ENCODE measurements at regions not wholly inside any gene's neighbourhood (a gene's known extent, or its start where the extent isn't known, plus 50 kb on each side); places are given as distances from the start of the nearest gene placed in this dataset.

DNA sequence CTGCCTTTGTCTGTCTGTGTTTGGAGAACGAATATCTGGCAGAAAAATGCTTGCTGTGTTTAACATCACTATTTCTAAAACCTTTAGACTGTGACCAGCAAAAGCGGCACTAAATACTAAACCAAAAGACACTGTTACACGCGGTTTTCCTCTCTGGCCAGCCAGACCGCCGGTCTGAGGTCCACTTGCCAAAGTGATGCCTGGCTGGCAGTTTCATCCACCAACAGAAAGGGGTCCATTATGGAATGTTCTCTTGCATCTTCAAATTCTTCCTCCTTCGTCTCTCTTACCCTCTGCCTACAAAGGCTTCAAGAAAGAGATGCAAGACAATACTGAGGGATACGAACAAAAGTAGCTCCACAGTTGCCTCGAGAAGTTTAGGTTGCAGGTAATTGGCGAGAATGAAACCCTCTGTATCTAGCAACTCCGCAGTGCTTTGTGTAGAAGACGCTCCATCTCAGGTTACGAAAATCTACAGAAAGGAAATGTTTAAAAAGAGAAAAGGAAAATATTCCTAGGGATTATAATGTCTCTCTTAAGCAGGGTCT, 176.6 kb downstream of the TRIM27 start:
- in situ Hi-C loops (cut with HindIII; ENCODE audit: low pct_ligation_motif_present, low pct_unique_long_range_greater_than_20kb, low sequenced_read_pairs) = no loop called here
- DNase-seq = no peak

DNA sequence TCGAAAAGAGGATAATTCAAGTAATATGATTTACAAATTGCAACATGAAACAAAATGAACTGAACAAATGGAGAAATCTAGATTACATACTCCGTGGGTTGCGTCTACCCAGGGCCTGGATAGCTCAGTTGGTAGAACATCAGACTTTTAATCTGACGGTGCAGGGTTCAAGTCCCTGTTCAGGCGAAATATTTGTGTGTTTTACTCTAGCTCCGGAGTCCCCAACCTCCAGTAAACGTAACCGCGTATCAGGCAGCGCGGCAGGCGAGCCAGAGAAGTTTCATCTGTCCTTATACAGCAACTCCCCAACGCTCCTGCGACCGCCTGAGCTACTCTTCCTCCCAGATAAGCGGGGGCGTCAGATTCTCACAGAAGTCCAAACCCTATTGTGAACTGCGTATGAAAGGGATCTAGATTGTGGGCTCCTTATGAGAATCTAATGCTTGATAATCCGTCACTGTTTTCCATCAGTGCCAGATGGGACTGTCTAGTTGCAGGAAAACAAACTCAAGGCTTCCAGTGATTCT, 176.1 kb downstream of the TRIM27 start:
- peak; percentile 28 for DNase-seq
- in situ Hi-C loops (cut with HindIII; ENCODE audit: low pct_ligation_motif_present, low pct_unique_long_range_greater_than_20kb, low sequenced_read_pairs) = no loop called here

DNA sequence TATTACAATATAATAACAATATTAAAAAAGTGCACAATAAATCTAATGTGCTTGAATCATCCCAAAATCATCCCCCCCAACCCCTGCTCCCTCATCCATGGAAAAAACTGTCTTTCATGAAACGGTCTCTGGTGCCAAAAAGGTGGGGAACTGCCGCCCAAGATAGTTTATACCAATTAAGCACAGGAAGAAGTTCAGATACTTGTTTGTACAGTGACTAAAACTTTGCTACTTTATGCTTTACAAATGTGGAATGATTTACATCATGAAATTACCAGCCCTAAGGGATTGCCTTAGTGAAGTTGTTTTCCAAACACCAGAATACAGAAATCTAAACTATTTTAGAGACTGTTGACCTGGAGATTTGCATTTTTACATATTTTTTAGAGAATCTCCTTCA, 175.6 kb downstream of the TRIM27 start:
- no peak for DNase-seq

DNA sequence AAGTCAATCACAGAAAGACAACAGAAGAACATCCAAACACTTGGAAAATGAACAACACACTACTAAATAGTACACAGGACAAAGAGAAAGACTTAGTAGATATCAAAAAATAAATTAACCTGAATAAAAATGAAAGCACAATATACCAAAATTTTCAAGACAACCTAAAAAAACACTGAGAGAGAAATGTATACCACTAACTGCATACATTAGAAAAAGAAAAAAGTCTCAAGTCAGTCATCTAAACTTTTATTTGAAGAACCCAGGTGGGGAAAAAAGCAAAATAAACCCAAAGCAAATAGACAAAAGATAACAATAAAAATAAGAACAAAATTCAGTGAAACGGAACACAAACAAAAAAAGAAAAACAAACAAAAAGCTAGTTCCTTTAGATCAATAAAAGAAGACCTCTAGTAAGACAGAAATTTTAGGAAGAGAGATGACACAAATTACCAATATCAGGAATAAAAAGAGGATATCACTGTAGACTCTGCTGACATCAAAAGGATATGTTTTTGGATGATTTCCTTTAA, 172.8 kb downstream of the TRIM27 start:
- in situ Hi-C loops (cut with HindIII; ENCODE audit: low pct_ligation_motif_present, low pct_unique_long_range_greater_than_20kb, low sequenced_read_pairs) = no loop called here
- no peak for DNase-seq

More for the DNA sequence above, 175.6 kb downstream of the TRIM27 start:
- in situ Hi-C loops (cut with HindIII; ENCODE audit: low pct_ligation_motif_present, low pct_unique_long_range_greater_than_20kb, low sequenced_read_pairs) = no loop called here

- in situ Hi-C loops (cut with HindIII; ENCODE audit: low pct_ligation_motif_present, low pct_unique_long_range_greater_than_20kb, low sequenced_read_pairs) = no loop called here
- no peak for DNase-seq
These were observed 172.3 kb downstream of the TRIM27 start for GRCh38 chr6:28751514-28751913.

DNA sequence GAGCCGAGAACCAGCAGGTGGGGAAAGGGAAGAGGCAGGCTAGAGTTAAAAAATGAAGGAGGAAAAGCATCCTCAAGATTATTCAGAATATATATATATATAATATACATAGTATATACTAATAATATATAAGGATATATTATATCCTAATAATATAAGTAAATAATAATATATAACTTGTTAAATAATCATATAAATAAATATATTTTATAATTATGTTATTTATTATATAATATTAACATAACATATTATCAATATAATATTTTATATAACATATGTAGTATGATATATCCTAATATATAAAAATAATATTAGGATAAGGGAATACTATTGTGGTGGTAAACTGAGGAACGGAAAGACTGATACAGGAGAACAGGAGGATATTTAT, 171.8 kb downstream of the TRIM27 start:
- in situ Hi-C loops (cut with HindIII; ENCODE audit: low pct_ligation_motif_present, low pct_unique_long_range_greater_than_20kb, low sequenced_read_pairs) = no loop called here
- DNase-seq = no peak

DNA sequence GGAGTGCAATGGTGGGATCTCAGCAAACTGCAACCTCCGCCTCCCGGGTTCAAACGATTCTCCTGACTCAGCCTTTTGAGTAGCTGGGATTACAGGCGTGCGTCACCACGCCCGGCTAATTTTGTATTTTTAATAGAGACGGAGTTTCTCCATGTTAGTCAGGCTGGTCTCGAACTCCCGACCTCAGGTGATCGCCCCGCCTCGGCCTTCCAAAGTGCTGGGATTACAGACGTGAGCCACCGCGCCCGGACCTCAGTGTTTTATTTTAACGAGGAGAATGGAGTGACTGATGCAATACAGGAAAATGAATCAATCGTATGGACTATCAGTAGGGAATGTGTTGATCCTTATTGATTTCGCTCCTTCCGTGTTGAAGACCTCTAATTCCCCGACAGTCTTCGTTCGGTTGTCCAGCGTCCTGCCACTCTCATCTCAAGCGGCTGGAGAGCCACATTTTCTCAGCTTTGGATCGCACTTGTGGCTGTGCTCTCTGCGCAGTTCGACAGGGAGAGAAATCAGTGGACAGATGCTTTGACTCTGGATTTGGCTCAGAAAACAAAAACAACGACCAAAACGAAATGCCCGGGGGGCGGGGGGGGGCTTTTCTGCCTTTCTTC, 166.2 kb downstream of the TRIM27 start:
- no peak for DNase-seq
- in situ Hi-C loops (cut with HindIII; ENCODE audit: low pct_ligation_motif_present, low pct_unique_long_range_greater_than_20kb, low sequenced_read_pairs) = no loop called here

DNA sequence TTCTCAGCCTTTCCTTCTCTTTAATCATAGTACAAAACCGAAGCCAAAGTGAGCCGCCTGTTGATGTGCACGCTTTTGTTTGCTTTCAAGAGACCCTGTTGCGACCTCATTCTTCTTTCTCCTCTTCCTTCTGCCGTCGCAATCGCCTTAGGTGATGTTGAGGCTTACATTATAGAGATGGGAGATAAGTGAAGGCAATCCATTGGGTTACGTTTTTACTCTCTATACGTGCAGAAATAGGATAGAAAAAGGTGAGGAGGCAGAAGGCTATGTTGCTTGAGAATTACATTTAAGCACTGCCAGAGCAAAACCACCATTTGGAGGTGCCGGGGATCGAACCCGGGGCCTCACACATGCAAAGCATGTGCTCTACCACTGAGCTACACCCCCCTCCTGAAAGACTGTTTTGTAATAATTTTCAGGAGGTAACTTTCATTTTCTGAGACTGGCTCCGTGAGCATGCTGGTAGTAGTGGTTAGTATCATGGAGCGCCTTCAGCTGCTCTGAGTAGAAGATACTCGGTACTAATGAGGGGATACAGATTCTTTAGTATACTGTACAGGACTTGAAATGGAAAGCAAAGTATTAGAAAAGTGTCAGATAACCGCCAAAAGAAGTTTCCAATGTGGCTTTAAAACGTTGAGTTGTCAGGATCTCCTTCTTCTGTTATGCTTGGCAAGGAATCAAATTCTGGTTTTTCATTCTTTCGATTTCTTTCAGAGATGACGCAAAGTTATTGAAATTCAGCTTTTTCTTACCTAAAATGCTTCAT, 165.6 kb downstream of the TRIM27 start:
- in situ Hi-C loops (cut with HindIII; ENCODE audit: low pct_ligation_motif_present, low pct_unique_long_range_greater_than_20kb, low sequenced_read_pairs) = no loop called here
- DNase-seq = peak; percentile 25

- DNase-seq = no peak
- in situ Hi-C loops (cut with HindIII; ENCODE audit: low pct_ligation_motif_present, low pct_unique_long_range_greater_than_20kb, low sequenced_read_pairs) = no loop called here
These were observed 165.0 kb downstream of the TRIM27 start for GRCh38 chr6:28758818-28759235.

- in situ Hi-C loops (cut with HindIII; ENCODE audit: low pct_ligation_motif_present, low pct_unique_long_range_greater_than_20kb, low sequenced_read_pairs) = no loop called here
- DNase-seq = no peak
These were observed 159.6 kb downstream of the TRIM27 start for GRCh38 chr6:28764014-28764723.

DNA sequence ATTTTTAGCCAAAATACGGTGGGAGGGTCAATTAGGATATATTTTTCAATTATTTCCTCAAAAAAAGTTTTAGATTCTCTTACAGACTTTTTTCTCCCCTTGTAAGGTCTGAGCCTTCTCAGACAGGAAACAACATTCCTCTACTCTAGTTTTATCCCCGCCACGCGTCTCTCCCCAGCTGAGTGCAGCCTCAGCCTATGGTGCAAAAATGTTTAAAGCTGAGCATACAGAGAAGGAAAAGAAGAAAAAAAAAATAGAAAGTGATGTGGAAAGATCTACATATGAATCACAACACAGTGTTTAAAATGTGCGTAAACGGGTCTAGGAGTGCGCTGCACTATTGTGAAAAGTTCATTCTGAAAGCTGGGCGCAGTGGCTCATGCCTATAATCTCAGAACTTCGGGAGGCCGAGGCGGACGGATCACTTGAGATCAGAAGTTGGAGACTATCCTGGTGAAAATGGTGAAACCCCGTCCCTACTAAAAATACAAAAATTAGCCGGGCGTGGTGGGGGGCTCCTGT, 159.0 kb downstream of the TRIM27 start:
- no peak for DNase-seq

DNA sequence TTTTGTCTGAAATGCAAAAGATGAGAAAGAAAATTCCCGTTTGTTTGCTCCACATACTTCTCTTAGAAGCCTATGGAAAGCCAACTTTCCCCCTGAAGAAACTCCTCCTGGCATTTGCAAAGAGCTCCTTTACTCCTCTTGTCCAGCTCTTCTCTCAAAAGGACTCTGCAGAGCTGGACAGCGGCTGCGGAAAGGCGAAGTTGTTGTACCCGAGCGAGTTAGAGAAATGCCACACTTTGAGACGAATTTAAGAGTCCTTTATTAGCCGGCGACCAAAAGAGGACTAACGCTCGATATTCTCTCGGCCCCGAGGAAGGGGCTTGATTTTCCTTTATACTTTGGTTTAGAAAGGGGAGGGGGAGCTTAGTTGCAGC, 157.8 kb downstream of the TRIM27 start:
- in situ Hi-C loops (cut with HindIII; ENCODE audit: low pct_ligation_motif_present, low pct_unique_long_range_greater_than_20kb, low sequenced_read_pairs) = no loop called here
- no peak for DNase-seq

More for the DNA sequence above, 159.0 kb downstream of the TRIM27 start:
- in situ Hi-C loops (cut with HindIII; ENCODE audit: low pct_ligation_motif_present, low pct_unique_long_range_greater_than_20kb, low sequenced_read_pairs) = no loop called here

DNA sequence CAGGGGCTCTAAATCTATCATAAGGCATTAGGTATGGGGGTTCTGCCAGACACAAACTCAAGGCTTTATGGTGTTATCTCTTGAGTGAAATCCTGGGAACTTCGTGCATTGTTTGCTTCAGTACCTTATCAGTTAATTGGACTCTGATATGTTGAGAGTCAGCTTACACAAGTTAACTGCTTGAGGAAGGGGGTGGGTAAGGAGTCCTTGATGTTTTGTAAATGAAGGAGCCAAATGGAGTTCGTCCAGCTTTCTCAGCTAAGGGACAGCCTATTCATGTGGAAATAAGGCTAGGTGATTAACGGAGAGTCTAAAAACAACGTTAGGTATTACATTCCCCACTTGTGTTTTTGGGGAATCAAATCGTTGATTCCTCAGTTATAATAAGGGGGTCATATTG, 157.4 kb downstream of the TRIM27 start:
- in situ Hi-C loops (cut with HindIII; ENCODE audit: low pct_ligation_motif_present, low pct_unique_long_range_greater_than_20kb, low sequenced_read_pairs) = no loop called here
- no peak for DNase-seq

- no peak for DNase-seq
These were observed 156.7 kb downstream of the TRIM27 start for GRCh38 chr6:28767133-28767532.

DNA sequence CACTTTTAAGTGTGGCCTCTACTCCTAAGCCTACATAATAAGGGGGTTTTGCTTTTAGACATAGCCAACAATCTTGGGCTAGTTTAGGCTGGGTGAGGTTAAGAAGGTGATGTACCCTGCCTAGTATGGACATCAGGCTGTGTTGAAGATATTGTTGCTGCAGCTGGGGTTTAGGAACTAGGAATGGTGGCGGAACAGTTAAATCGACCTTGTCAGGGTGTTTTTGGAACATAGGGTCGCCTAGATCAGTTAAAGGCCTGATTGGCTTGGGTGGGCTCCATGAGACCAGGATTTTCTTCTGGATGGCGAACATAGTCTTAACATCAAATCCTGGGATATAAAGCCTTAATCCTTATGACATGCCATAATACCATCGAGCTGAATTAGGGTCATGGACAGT, 156.1 kb downstream of the TRIM27 start:
- in situ Hi-C loops (cut with HindIII; ENCODE audit: low pct_ligation_motif_present, low pct_unique_long_range_greater_than_20kb, low sequenced_read_pairs) = no loop called here
- DNase-seq = no peak

More at GRCh38 chr6:28767133-28767532, 156.7 kb downstream of the TRIM27 start:
- in situ Hi-C loops (cut with HindIII; ENCODE audit: low pct_ligation_motif_present, low pct_unique_long_range_greater_than_20kb, low sequenced_read_pairs) = no loop called here

DNA sequence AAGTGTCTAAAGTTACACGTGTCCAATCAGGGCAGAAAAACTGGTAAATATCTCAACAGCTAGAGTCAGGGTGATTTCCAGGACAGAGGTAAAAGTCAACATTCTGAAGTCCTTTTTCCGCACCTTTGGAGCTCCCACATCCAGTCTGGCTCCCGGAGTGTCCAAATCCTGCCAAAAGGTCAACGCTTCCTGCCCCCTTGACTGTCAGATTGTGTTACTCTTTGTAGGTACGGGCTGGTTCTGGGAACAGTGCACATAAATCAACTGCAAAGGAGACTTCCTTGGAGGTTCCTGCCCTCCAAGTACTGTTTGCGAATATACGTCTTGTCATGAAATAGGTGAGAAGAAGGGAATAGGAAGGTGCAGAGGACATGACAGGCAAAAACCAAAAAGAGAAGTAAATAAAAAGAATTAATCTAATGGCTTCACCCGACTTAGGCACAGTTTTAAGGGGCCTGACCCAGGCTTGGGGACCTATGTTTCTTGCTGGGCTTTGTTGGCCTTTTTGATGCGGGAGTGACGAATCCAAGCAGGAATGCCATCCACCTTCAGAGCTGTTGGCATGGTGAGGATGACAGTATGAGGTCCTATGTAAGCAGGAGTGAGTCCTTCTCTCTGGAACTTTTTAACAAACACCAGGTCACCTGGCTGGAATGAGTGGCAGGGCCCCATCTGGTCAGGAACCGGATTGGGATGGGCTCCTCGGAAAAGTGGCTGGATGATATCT, 155.4 kb downstream of the TRIM27 start:
- in situ Hi-C loops (cut with HindIII; ENCODE audit: low pct_ligation_motif_present, low pct_unique_long_range_greater_than_20kb, low sequenced_read_pairs) = no loop called here
- DNase-seq = no peak

GRCh38 chr6:28769626-28770402, 154.0 kb downstream of the TRIM27 start:
- in situ Hi-C loops (cut with HindIII; ENCODE audit: low pct_ligation_motif_present, low pct_unique_long_range_greater_than_20kb, low sequenced_read_pairs) = no loop called here
- peak; percentile 76 for DNase-seq
